Pancreas (tissue), 10 donors: ENCODE measurements at regions not wholly inside any gene's neighbourhood (a gene's known extent, or its start where the extent isn't known, plus 50 kb on each side); places are given as distances from the start of the nearest gene placed in this dataset.
"Not testable (repeated sequence)": the region's sequence is repeated elsewhere in the genome, so short reads cannot be mapped to it uniquely, and the experiment has no call there.

Experiments used
- ATAC-seq, 4 donors: fragments of 200-7000 bp; cut with Tn5 transposase; one replicate each; pipeline versions ENCODE4 v1.8.0 to v1.9.1; 2020; ENCODE audit warnings: mild to moderate bottlenecking in 4 of 4, moderate library complexity in 4 of 4
- DNase-seq, 6 donors: peaks; one replicate each; pipeline ENCODE4 v3.0.0-alpha.2; 2020
- FAIRE-seq: peaks from 2 replicates; lab custom pipeline; 2012; peaks lifted over from hg19 to GRCh38; lab: Jason Lieb, UNC
- H3K27ac ChIP-seq, 4 donors: fragments of 200-600 bp; sonication (generic); 1 replicate in 3 of 4; 2 replicates in 1 of 4; pipeline versions ENCODE4 v1.5.0 to v1.8.0; 2020
- H3K27me3 ChIP-seq, 4 donors: fragments of 200-600 bp; one replicate each; pipeline ENCODE4 v1.8.0; 2021
- H3K36me3 ChIP-seq, 3 donors: fragments of 200-600 bp; sonication (generic) in 1 of 3; one replicate each; pipeline versions ENCODE4 v1.5.0 to v1.8.0; 2020 to 2021
- H3K4me1 ChIP-seq, 3 donors: fragments of 200-600 bp; one replicate each; pipeline ENCODE4 v1.8.0; 2021
- H3K4me3 ChIP-seq, 4 donors: fragments of 200-600 bp; sonication (generic) in 2 of 4; one replicate each; pipeline versions ENCODE4 v1.5.0 to v1.8.0; 2020 to 2021
- H3K9me3 ChIP-seq, 4 donors: fragments of 200-600 bp; one replicate each; pipeline ENCODE4 v1.8.0; 2021
- whole genome bisulfite sequencing, 2 donors: extraction: QIAGEN DNeasy Blood & Tissue Kit; methylation state at CpG; one replicate each; pipeline ENCODE4 v1.1.7; 2013; 5-methylcytosine and 5-hydroxymethylcytosine counted together
- intact Hi-C, 3 donors: fragments of 100-400 bp; cut with DNase I; formaldehyde crosslinking; loops; one replicate each; pipeline versions ENCODE4 v1.11.1 to v1.14.2; 2022
- TF ChIP-seq, protein P1 (sequence below), 4 donors: fragments of 200-600 bp; sonication (generic) in 3 of 4; IDR thresholded peaks; one replicate each; pipeline versions ENCODE4 v1.5.0 to v1.8.0; 2021; ENCODE audit warnings: antibody characterized with exemption in 4 of 4
- donor health status: healthy with polysubstance abuse.
- donor health status: DM: no; HTN: no; CAD: no; lungs with moderate emphysema.
- donor health status: DM: no; HTN: no; CAD: no.
- donor health status: control.
- donor health status: control.
- donor health status: Bipolar disorder and iron deficiency.
- donor health status: DM: yes; HTN: yes; CAD: no.
- donor health status: DM: no; HTN: no; CAD: no.
- donor health status: DM: no; HTN: no; CAD: no.
- donor health status: DM: yes; HTN: yes; CAD: no.

DNA sequence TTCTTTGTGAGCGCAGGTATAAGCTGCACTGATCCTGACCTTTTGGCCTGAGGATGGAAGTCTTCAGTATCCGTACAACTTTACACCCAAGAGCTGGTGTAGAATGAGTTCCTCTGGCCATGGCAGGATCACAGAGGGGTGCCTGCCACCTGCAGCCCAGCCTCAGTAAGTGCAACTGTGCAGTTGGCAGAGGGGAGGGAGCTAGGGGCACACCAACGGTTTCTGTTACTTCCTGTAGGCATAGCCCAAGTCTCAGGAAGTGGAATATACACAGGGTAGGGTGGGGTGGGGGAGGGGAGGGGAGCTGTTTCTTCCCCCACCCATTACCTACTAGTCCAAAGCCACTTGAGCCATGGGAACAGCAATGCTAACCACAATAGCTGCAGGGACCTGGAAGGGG lies 85.4 kb upstream of the GBA3 start:
- Histone ChIP-seq H3K9me3 (no peaks in the 10 kb centered on the region), H3K4me1 (no peaks in the 10 kb centered on the region), H3K27me3 (no peaks in the 10 kb centered on the region), H3K4me3 (no peak overlapping the region), H3K27ac (no peak overlapping the region), H3K36me3 (no peaks in the 10 kb centered on the region)
- DNase-seq (peak; percentile 33 to 82 (median 64)), FAIRE-seq (no peak), ATAC-seq (peak; percentile 97 to 100 (median 100))
- TF ChIP-seq, protein P1, sequence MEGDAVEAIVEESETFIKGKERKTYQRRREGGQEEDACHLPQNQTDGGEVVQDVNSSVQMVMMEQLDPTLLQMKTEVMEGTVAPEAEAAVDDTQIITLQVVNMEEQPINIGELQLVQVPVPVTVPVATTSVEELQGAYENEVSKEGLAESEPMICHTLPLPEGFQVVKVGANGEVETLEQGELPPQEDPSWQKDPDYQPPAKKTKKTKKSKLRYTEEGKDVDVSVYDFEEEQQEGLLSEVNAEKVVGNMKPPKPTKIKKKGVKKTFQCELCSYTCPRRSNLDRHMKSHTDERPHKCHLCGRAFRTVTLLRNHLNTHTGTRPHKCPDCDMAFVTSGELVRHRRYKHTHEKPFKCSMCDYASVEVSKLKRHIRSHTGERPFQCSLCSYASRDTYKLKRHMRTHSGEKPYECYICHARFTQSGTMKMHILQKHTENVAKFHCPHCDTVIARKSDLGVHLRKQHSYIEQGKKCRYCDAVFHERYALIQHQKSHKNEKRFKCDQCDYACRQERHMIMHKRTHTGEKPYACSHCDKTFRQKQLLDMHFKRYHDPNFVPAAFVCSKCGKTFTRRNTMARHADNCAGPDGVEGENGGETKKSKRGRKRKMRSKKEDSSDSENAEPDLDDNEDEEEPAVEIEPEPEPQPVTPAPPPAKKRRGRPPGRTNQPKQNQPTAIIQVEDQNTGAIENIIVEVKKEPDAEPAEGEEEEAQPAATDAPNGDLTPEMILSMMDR (IDR thresholded peaks at IDR 0.05), result peak; percentile 17 to 57 (median 43)
- 23 to 24% methylated on average over 3 of the region's 3 CpGs for WGBS, 2 donors
- intact Hi-C loops, result loop anchor here in 1 of 3 donors (10.0 kb wide), 1 partner anchor 203 kb away; no protein-coding TSS in a partner anchor

DNA sequence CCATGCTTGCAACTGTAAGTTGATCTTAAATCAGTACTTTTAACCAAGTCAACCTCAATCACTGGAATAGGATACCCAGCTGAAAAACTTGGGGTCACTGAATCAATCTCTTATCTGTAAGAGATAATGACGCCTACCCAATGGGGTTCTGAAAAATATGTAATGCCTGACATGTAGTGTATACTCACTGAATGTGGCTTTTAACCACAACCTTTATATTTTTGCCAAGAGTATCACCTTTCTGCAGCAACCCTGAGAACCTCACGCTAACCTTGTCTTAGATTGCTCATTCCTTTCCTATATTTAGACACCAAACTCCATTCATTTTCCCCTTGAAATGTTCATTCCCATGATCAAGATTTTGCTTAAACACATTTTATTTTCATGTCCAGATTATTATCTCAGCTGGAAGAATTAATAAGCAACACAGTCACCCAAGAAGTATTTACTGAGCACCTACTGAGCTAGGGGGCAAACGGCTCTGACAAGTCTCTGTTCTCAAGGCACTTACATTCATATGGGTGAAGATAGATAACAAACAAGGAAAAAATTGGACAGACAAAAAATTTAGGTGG lies 82.7 kb upstream of the GBA3 start:
- not testable (repeated sequence) for H3K4me1 ChIP-seq, DNase-seq, FAIRE-seq, H3K27me3 ChIP-seq, H3K9me3 ChIP-seq, H3K27ac ChIP-seq, ATAC-seq, H3K4me3 ChIP-seq, H3K36me3 ChIP-seq
- intact Hi-C loops, result loop anchor here in 2 of 3 donors (10.0 kb wide), 2 partner anchors 195 to 205 kb away; no protein-coding TSS in a partner anchor
- WGBS, 2 donors, result 54 to 56% methylated on average over 3 of the region's 3 CpGs

DNA sequence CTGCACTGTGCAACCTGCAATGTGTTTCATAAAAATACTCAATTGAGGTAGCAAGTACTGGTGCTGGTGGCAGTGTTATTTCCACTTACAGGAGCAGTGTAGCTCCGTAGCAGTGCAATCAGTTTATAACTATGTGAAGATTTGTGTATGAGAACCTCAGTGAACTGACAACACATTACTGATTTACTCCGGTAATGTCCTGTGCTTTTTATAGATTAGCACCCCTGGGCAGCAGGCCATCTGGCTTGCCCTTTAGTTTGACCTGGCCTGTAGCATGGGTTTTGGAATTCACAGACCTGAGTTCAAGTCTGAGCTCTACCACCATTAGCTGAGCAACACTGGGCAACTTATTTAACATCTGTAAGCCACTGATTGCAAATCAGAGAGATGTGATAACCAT lies 78.6 kb upstream of the GBA3 start:
- Histone ChIP-seq H3K36me3 (no peaks in the 10 kb centered on the region), H3K4me3 (no peak overlapping the region), H3K9me3 (no peaks in the 10 kb centered on the region), H3K4me1 (no peaks in the 10 kb centered on the region), H3K27me3 (no peaks in the 10 kb centered on the region), H3K27ac (no peak overlapping the region)
- DNase-seq, result no peak
- FAIRE-seq, result no peak
- peak in 1 of 4 donors; percentile 21 for ATAC-seq
- TF ChIP-seq, protein P1 (IDR thresholded peaks at IDR 0.05), result no peak
- WGBS, 2 donors, result 12 to 18% methylated on average over 2 of the region's 2 CpGs
- intact Hi-C loops, result loop anchor here in 1 of 3 donors (10.0 kb wide), 1 partner anchor 199 kb away; no protein-coding TSS in a partner anchor

DNA sequence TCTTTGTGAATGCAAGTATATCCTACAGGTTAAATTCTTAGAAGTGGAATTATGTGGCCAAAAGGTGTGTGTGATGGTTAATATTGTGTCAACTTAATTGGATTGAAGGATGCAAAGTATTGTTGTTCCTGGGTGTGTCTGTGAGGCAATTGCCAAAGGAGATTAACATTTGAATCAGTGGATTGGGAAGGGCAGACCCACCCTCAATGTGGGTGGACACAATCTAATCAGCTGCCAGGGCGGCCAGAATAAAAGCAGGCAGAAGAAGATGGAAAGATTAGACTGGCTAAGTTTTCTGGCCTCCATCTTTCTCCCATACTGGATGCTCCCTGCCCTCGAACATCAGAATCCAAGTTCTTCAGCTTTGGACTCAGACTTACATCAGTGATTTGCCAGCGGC lies 76.2 kb upstream of the GBA3 start:
- WGBS, 2 donors, result 84 to 87% methylated on average over 3 of the region's 3 CpGs
- intact Hi-C loops, result loop anchor here in 1 of 3 donors (10.0 kb wide), 1 partner anchor 202 kb away; no protein-coding TSS in a partner anchor
- no peak for ATAC-seq

DNA sequence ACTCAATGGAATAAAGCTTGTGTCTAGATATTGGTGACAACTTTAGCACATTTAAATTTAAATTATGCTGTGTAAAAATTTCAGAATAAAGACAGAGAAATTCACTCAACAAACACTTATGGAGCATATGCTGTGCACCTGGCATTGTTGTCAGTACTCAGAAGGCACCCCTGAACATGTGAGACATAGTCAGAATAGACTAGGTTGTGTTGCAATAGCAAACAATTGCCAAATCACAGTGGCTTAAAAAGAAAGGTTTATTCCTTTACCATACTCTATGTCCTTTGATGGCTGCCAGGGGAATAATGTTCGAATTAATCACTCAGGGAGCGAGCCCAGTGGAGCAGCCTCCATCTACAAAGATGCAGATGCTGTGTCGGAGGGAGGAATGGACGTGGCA lies 72.6 kb upstream of the GBA3 start:
- WGBS, 2 donors, result 81 to 86% methylated on average over 4 of the region's 4 CpGs
- FAIRE-seq, H3K36me3 ChIP-seq, H3K27ac ChIP-seq, H3K4me3 ChIP-seq, DNase-seq, H3K27me3 ChIP-seq, intact Hi-C loops, H3K4me1 ChIP-seq, H3K9me3 ChIP-seq, ATAC-seq: not testable (repeated sequence)

More for the DNA sequence above, 76.2 kb upstream of the GBA3 start:
- TF ChIP-seq, protein P1 (IDR thresholded peaks at IDR 0.05), result no peak
- Histone ChIP-seq H3K9me3 (no peaks in the 10 kb centered on the region), H3K4me1 (no peaks in the 10 kb centered on the region), H3K27me3 (no peaks in the 10 kb centered on the region), H3K36me3 (no peaks in the 10 kb centered on the region), H3K4me3 (no peak overlapping the region), H3K27ac (no peak overlapping the region)
- FAIRE-seq (no peak), DNase-seq (no peak)

DNA sequence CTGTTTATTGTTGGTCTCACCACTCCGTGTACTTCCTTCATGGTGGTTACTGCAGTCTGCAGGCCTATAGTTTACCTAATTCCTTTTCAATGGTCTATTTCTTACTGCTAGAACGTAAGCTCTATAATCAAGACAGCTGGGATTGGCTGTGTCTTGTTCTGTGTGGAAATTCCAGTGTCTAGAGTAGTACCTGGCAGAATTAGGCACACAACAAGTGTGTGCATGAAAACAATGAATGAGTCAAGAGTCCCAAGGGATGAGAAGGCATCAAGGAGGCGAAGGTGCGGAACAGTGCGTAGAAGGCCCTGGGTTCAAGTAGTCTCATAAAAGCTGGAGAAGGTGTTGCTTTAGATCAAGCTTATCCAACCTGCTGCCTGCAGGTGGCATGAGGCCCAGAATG lies 70.8 kb upstream of the GBA3 start:
- H3K36me3 ChIP-seq, H3K4me1 ChIP-seq, ATAC-seq, H3K27ac ChIP-seq, H3K4me3 ChIP-seq, H3K27me3 ChIP-seq, FAIRE-seq, H3K9me3 ChIP-seq, intact Hi-C loops, DNase-seq: not testable (repeated sequence)
- 91% methylated on average over 5 of the region's 5 CpGs for WGBS, 2 donors

DNA sequence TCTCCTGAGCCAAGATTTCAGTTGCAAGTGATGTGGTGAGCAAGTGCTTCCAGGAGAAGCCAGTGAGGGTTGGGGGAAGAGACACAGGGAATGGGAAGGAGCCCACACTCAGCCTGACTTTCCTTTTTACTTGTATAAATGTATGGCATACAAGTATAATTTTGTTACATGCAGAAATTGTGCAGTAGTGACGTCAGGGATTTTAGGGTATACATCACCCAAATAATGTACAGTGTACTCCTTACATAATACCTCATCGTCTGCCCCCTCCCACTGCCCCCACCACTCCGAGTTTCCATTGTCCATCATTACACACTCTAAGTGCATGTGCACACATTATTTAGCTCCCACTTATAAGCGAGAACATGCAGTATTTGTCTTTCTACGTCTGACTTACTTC lies 68.7 kb upstream of the GBA3 start:
- WGBS, 2 donors, result 66 to 72% methylated on average over 5 of the region's 5 CpGs
- intact Hi-C loops, H3K36me3 ChIP-seq, H3K9me3 ChIP-seq, ATAC-seq, H3K27ac ChIP-seq, FAIRE-seq, H3K27me3 ChIP-seq, H3K4me1 ChIP-seq, H3K4me3 ChIP-seq, DNase-seq: not testable (repeated sequence)
